GM12878 (cell line): ENCODE measurements at regions not wholly inside any gene's neighbourhood (a gene's known extent, or its start where the extent isn't known, plus 50 kb on each side); places are given as distances from the start of the nearest gene placed in this dataset.

Experiments used
- ATF2 ChIP-seq: IDR thresholded peaks from 2 replicates; pipeline ENCODE4 v1.6.1; 2012; ENCODE audit warnings: low read length, inconsistent platforms
- HDAC2 ChIP-seq: fragments of 200-600 bp; sonication (generic); IDR thresholded peaks from 2 replicates; pipeline ENCODE4 v1.6.1; 2017
- POLR2A ChIP-seq: IDR thresholded peaks from 2 replicates; pipeline ENCODE4 v1.6.1; 2011; ENCODE audit warnings: low read depth, mild to moderate bottlenecking, low read length
- SIX5 ChIP-seq: IDR thresholded peaks from 2 replicates; pipeline ENCODE4 v1.6.1; 2011; ENCODE audit warnings: mild to moderate bottlenecking, low read depth, low read length, moderate library complexity; ENCODE audit not compliant: severe bottlenecking
- SKIL ChIP-seq: fragments of 450-650 bp; IDR thresholded peaks from 2 replicates; pipeline ENCODE4 v1.6.1; 2017; ENCODE audit warnings: mild to moderate bottlenecking, low read depth, inconsistent platforms; ENCODE audit not compliant: poor library complexity, severe bottlenecking
- SUPT20H ChIP-seq: IDR thresholded peaks from 2 replicates; pipeline ENCODE4 v1.6.1; 2011; ENCODE audit warnings: low read depth, mild to moderate bottlenecking, low read length, moderate library complexity, borderline replicate concordance; ENCODE audit not compliant: control insufficient read depth

GRCh38 chr10:31112961-31113360 lies 81.3 kb upstream of the ZNF438 start:
- TF ChIP-seq SKIL = no peak
- TF ChIP-seq ATF2 = no peak
- no peak for TF ChIP-seq HDAC2
- TF ChIP-seq SUPT20H = no peak
- TF ChIP-seq POLR2A = no peak
- TF ChIP-seq SIX5 = no peak
